ENCODE measurements at regions not wholly inside any gene's neighbourhood (a gene's known extent, or its start where the extent isn't known, plus 50 kb on each side); places are given as distances from the start of the nearest gene placed in this dataset.

GRCh38 chr18:34411952-34412351 is 187.2 kb upstream of the NOL4 start:
- Histone ChIP-seq H3K36me3 (no peaks in the 10 kb centered on the region), H3K9me3 (no peaks in the 10 kb centered on the region), H3K27me3 (no peaks in the 10 kb centered on the region), H3K4me3 (no peak overlapping the region), H3K4me1 (ENCODE audit: insufficient read depth) (no peaks in the 10 kb centered on the region), H3K27ac (no peak overlapping the region)
- DNase-seq = no peak
- no peak for TF ChIP-seq POLR2A (IDR thresholded peaks at IDR 0.05)
- no peak for TF ChIP-seq EP300 (IDR thresholded peaks at IDR 0.05)
- no peak for TF ChIP-seq CTCF (IDR thresholded peaks at IDR 0.05)
- intact Hi-C loops (cut with DNase I) = no loop called here
- 7 to 22% (median 17%) methylated on average over 1 of the region's 1 CpG for WGBS, 3 donors

- H3K9me3 ChIP-seq = no peaks in the 10 kb centered on the region
- TF ChIP-seq POLR2A (IDR thresholded peaks at IDR 0.05) (no peak), CTCF (IDR thresholded peaks at IDR 0.05) (no peak), EP300 (IDR thresholded peaks at IDR 0.05) (no peak)
- DNase-seq = no peak
- no peak overlapping the region for H3K27ac ChIP-seq
- H3K4me1 ChIP-seq (ENCODE audit: insufficient read depth) = no peaks in the 10 kb centered on the region
- no peak overlapping the region for H3K4me3 ChIP-seq
- H3K27me3 ChIP-seq = no peaks in the 10 kb centered on the region
- WGBS, 3 donors = 76 to 87% (median 85%) methylated on average over 4 of the region's 4 CpGs
- H3K36me3 ChIP-seq = no peaks in the 10 kb centered on the region
- intact Hi-C loops (cut with DNase I) = no loop called here
These were observed 206.3 kb upstream of the NOL4 start for GRCh38 chr18:34431042-34431441.

GRCh38 chr18:34444622-34445021 is 219.9 kb upstream of the NOL4 start:
- intact Hi-C loops (cut with DNase I) = no loop called here
- Histone ChIP-seq H3K27me3 (no peaks in the 10 kb centered on the region), H3K4me1 (ENCODE audit: insufficient read depth) (no peaks in the 10 kb centered on the region), H3K36me3 (no peaks in the 10 kb centered on the region), H3K9me3 (no peaks in the 10 kb centered on the region), H3K4me3 (no peak overlapping the region), H3K27ac (no peak overlapping the region)
- 69 to 80% (median 76%) methylated on average over 2 of the region's 2 CpGs for WGBS, 3 donors
- DNase-seq = no peak
- no peak for TF ChIP-seq EP300 (IDR thresholded peaks at IDR 0.05)
- no peak for TF ChIP-seq POLR2A (IDR thresholded peaks at IDR 0.05)
- no peak for TF ChIP-seq CTCF (IDR thresholded peaks at IDR 0.05)

- Histone ChIP-seq H3K36me3 (no peaks in the 10 kb centered on the region), H3K4me1 (ENCODE audit: insufficient read depth) (no peaks in the 10 kb centered on the region), H3K9me3 (no peaks in the 10 kb centered on the region), H3K4me3 (no peak overlapping the region), H3K27me3 (no peaks in the 10 kb centered on the region), H3K27ac (no peak overlapping the region)
- intact Hi-C loops (cut with DNase I) = no loop called here
- TF ChIP-seq CTCF (IDR thresholded peaks at IDR 0.05) (no peak), POLR2A (IDR thresholded peaks at IDR 0.05) (no peak), EP300 (IDR thresholded peaks at IDR 0.05) (no peak)
- DNase-seq = no peak
These were observed 223.9 kb upstream of the NOL4 start for GRCh38 chr18:34448662-34449061.

GRCh38 chr18:34457761-34458160 is 233.0 kb upstream of the NOL4 start:
- Histone ChIP-seq H3K27me3 (no peaks in the 10 kb centered on the region), H3K4me3 (no peak overlapping the region), H3K9me3 (no peaks in the 10 kb centered on the region), H3K36me3 (no peaks in the 10 kb centered on the region), H3K27ac (no peak overlapping the region), H3K4me1 (ENCODE audit: insufficient read depth) (no peaks in the 10 kb centered on the region)
- TF ChIP-seq POLR2A (IDR thresholded peaks at IDR 0.05) (no peak), CTCF (IDR thresholded peaks at IDR 0.05) (no peak), EP300 (IDR thresholded peaks at IDR 0.05) (no peak)
- no peak for DNase-seq
- 67 to 81% (median 70%) methylated on average over 3 of the region's 3 CpGs for WGBS, 3 donors
- intact Hi-C loops (cut with DNase I) = no loop called here
